ENCODE measurements at regions not wholly inside any gene's neighbourhood (a gene's known extent, or its start where the extent isn't known, plus 50 kb on each side); places are given as distances from the start of the nearest gene placed in this dataset.

DNA sequence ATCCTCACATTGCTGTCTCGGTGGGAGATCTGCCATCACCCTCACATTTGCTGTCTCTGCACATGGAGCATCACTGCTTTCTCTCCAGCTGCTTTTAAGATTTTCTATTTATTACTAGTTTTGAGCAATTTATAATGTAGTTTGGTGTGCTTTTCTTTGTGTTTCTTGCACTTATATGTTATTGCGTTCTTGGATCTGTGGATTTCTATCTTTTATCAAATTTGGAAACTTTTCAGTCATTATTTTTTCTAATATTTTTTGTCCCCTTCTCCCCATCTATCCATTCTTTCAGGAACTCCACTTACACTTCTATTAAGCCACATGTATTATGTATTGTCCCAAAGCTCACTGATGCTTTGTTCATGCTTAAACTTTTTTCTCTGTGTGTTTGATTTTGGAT is 108.9 kb downstream of the FOXL3 start:
- intact Hi-C loops (cut with DNase I): no loop called here
- no peak for DNase-seq
- H3K4me1 ChIP-seq: no peaks in the 10 kb centered on the region
- H3K27ac ChIP-seq: no peak overlapping the region
- H3K27me3 ChIP-seq: peaks cover 0 to 33% (median 0%) of the 10 kb centered on the region in 4 donors
- peaks cover 0 to 40% (median 19%) of the 10 kb centered on the region in 3 donors for H3K9me3 ChIP-seq
- no peaks in the 10 kb centered on the region for H3K36me3 ChIP-seq
- TF ChIP-seq CTCF (IDR thresholded peaks at IDR 0.05): no peak
- TF ChIP-seq POLR2A (IDR thresholded peaks at IDR 0.05): no peak
- WGBS, 2 donors: 84 to 96% methylated on average over 2 of the region's 2 CpGs
- no peak overlapping the region for H3K4me3 ChIP-seq

GRCh38 chr7:400901-401485 is 111.0 kb downstream of the FOXL3 start:
- intact Hi-C loops (cut with DNase I): no loop called here
- WGBS, 2 donors: 81 to 89% methylated on average over 3 to 4 of the region's 9 CpGs
- H3K36me3 ChIP-seq: no peaks in the 10 kb centered on the region
- TF ChIP-seq POLR2A (IDR thresholded peaks at IDR 0.05) (no peak), CTCF (IDR thresholded peaks at IDR 0.05) (no peak)
- no peak overlapping the region for H3K27ac ChIP-seq
- peaks cover 0 to 54% (median 0%) of the 10 kb centered on the region in 4 donors for H3K27me3 ChIP-seq
- H3K9me3 ChIP-seq: peaks cover 0 to 28% (median 11%) of the 10 kb centered on the region in 3 donors
- H3K4me3 ChIP-seq: no peak overlapping the region
- no peaks in the 10 kb centered on the region for H3K4me1 ChIP-seq
- DNase-seq: no peak

DNA sequence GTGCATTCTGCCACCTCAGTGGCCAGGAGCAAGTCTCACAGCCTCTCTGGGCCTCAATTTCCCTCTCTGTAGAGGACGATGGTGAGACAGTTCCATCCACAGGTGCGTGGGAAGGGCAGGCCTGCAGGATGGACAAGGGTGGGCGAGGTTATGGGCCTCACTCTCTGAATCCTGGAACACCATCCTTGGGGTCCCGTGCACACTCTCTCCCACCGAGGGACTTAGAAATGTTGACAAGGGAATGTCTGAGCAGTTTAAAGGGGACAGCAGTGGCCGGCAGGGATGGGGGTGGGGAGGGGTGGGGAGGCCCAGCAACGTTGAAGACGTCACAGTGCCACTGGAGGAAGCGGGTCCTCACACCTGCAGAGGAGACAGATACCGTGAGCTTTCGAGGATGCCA is 111.5 kb downstream of the FOXL3 start:
- Histone ChIP-seq H3K27me3 (peaks cover 0 to 57% (median 0%) of the 10 kb centered on the region in 4 donors), H3K4me3 (no peak overlapping the region), H3K4me1 (no peaks in the 10 kb centered on the region), H3K36me3 (no peaks in the 10 kb centered on the region), H3K9me3 (peaks cover 0 to 24% (median 11%) of the 10 kb centered on the region in 3 donors), H3K27ac (no peak overlapping the region)
- no peak for TF ChIP-seq CTCF (IDR thresholded peaks at IDR 0.05)
- no peak for TF ChIP-seq POLR2A (IDR thresholded peaks at IDR 0.05)
- intact Hi-C loops (cut with DNase I): no loop called here
- DNase-seq: no peak
- WGBS, 2 donors: 81 to 94% methylated on average over 3 to 11 of the region's 11 CpGs

GRCh38 chr7:404812-405488 is 114.7 kb downstream of the PDGFA start:
- Histone ChIP-seq H3K27me3 (peaks cover 0 to 79% (median 0%) of the 10 kb centered on the region in 4 donors), H3K27ac (no peak overlapping the region), H3K4me3 (no peak overlapping the region), H3K4me1 (no peaks in the 10 kb centered on the region), H3K36me3 (no peaks in the 10 kb centered on the region), H3K9me3 (no peaks in the 10 kb centered on the region)
- whole genome bisulfite sequencing, 2 donors: 63 to 65% methylated on average over 17 of the region's 18 CpGs
- no peak for DNase-seq
- intact Hi-C loops (cut with DNase I): no loop called here
- no peak for TF ChIP-seq POLR2A (IDR thresholded peaks at IDR 0.05)
- no peak for TF ChIP-seq CTCF (IDR thresholded peaks at IDR 0.05)

DNA sequence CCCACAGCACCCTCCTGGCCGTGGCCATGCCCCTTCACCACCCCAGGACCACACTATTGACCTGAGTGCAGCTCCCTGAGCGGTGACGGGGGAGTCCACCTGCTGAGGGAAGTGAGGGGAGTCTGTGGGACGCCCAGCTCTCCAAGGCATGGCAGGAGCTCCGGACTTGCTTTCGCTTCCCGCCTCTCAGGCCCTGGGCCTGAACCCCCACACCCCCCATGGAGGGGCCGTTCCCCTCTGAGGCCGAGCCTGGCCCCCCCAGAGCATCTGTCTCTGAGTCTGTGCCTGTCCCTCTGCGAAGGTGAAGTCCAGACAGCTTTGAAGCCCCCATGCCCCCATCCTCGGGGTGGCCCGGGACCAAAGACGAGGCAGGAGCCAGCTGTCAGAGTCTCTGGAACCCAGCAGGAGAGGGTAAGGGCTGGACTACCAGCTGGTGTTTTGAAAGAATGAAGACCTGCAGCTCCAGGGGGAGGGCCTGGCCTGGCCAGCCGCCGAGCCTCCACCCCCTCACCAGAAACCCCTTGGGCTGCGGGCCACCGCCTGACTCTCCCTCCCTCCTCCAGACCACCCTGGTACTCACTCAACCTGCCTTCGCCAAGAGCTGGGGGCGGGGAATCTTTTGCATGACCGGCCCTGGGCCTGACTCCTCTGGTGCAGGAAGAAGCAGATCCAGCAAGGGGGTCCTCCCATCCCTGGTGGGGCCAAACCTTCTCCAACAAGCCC is 114.0 kb downstream of the PDGFA start:
- Histone ChIP-seq H3K27me3 (peaks cover 0 to 79% (median 0%) of the 10 kb centered on the region in 4 donors), H3K9me3 (no peaks in the 10 kb centered on the region), H3K36me3 (no peaks in the 10 kb centered on the region), H3K4me1 (no peaks in the 10 kb centered on the region), H3K4me3 (no peak overlapping the region), H3K27ac (no peak overlapping the region)
- 55 to 69% methylated on average over 4 to 7 of the region's 20 CpGs for WGBS, 2 donors
- DNase-seq: no peak
- intact Hi-C loops (cut with DNase I): no loop called here
- TF ChIP-seq POLR2A (IDR thresholded peaks at IDR 0.05) (no peak), CTCF (IDR thresholded peaks at IDR 0.05) (no peak)
